B cell (primary cell): ENCODE measurements at regions not wholly inside any gene's neighbourhood (a gene's known extent, or its start where the extent isn't known, plus 50 kb on each side); places are given as distances from the start of the nearest gene placed in this dataset.

Experiments used
- ATAC-seq: fragments of 200-7000 bp; cut with Tn5 transposase; one replicate; pipeline ENCODE4 v1.10.0; 2021; ENCODE audit warnings: low read depth, mild to moderate bottlenecking, moderate number of reproducible peaks, moderate library complexity
- CTCF ChIA-PET: fragments of 350-600 bp; sonication (Branson Sonifier 250); formaldehyde crosslinking; loops from one replicate; lab custom pipeline; 2021; ENCODE audit warnings: antibody characterized with exemption, inconsistent platforms; lab: Charles Lee
- POLR2A ChIA-PET: fragments of 350-600 bp; sonication (Branson Sonifier 250); formaldehyde crosslinking; loops from one replicate; lab custom pipeline; 2021; ENCODE audit warnings: antibody characterized with exemption; lab: Charles Lee
- DNase-seq: peaks from one replicate; pipeline ENCODE4 v3.0.0; 2013
- H2AFZ ChIP-seq: 2 replicates; pipeline ENCODE4 v1.6.1; 2012; ENCODE audit warnings: mild to moderate bottlenecking, low read depth, low read length; ENCODE audit not compliant: insufficient read depth, poor library complexity, severe bottlenecking
- H3K27ac ChIP-seq, 2 donors: 1 replicate in 1 of 2; 2 replicates in 1 of 2; pipeline ENCODE4 v1.5.1; 2012 to 2013; ENCODE audit warnings: low read length in 2 of 2, mild to moderate bottlenecking in 2 of 2, moderate library complexity in 1 of 2
- H3K27me3 ChIP-seq, 4 experiments: fragments of 200-600 bp in 1 of 4; sonication (generic) in 1 of 4; replicated peaks in 1 of 4; 1 replicate in 2 of 4; 2 replicates in 2 of 4; pipeline versions ENCODE4 v1.6.1 to v1.7.0; 2013 to 2016; ENCODE audit warnings: low read length in 3 of 4, mild to moderate bottlenecking in 2 of 4, mixed read lengths in 1 of 4, moderate library complexity in 1 of 4; ENCODE audit not compliant: insufficient read depth in 4 of 4, control insufficient read depth in 3 of 4; ENCODE audit errors: control extremely low read depth in 1 of 4
- H3K36me3 ChIP-seq, 2 experiments: replicated peaks in 1 of 2; 1 replicate in 1 of 2; 2 replicates in 1 of 2; pipeline versions ENCODE4 v1.6.1 to v1.7.1; 2013; ENCODE audit warnings: low read length in 1 of 2; ENCODE audit not compliant: insufficient read depth in 2 of 2, control insufficient read depth in 1 of 2; ENCODE audit errors: control extremely low read depth in 1 of 2, extremely low read depth in 1 of 2
- H3K4me1 ChIP-seq, 2 donors: fragments of 200-600 bp in 1 of 2; sonication (generic) in 1 of 2; 1 replicate in 1 of 2; 2 replicates in 1 of 2; pipeline versions ENCODE4 v1.5.1 to v1.6.1; 2013 to 2017; ENCODE audit warnings: low read length in 2 of 2; ENCODE audit not compliant: control insufficient read depth in 2 of 2, insufficient read depth in 2 of 2
- H3K4me2 ChIP-seq: replicated peaks from 2 replicates; pipeline ENCODE3; 2012; ENCODE audit warnings: mild to moderate bottlenecking, low read depth, low read length; ENCODE audit not compliant: poor library complexity, severe bottlenecking
- H3K4me3 ChIP-seq, 5 experiments: fragments of 200-600 bp in 1 of 5; sonication (generic) in 1 of 5; 1 replicate in 3 of 5; 2 replicates in 2 of 5; pipeline versions ENCODE4 v1.5.1 to v1.7.0; 2011 to 2016; ENCODE audit warnings: low read length in 4 of 5, mild to moderate bottlenecking in 4 of 5, low read depth in 2 of 5, control low read depth in 1 of 5, moderate library complexity in 1 of 5; ENCODE audit not compliant: insufficient read depth in 1 of 5; ENCODE audit errors: control extremely low read depth in 1 of 5, extremely low read depth in 1 of 5
- H3K79me2 ChIP-seq: fragments of 200-600 bp; sonication (generic); one replicate; pipeline ENCODE4 v1.6.0; 2016; ENCODE audit warnings: low read length; ENCODE audit not compliant: control insufficient read depth, insufficient read depth
- H3K9ac ChIP-seq: fragments of 200-600 bp; sonication (generic); 2 replicates; pipeline ENCODE4 v1.6.1; 2017; ENCODE audit warnings: mild to moderate bottlenecking, low read length, moderate library complexity
- H3K9me3 ChIP-seq, 3 donors: one replicate each; pipeline versions ENCODE4 v1.6.1 to v1.7.1; 2013; ENCODE audit warnings: low read length in 2 of 3; ENCODE audit not compliant: control insufficient read depth in 2 of 3, insufficient read depth in 1 of 3; ENCODE audit errors: control extremely low read depth in 1 of 3
- H4K20me1 ChIP-seq: 2 replicates; pipeline ENCODE4 v1.6.0; 2012; ENCODE audit warnings: mild to moderate bottlenecking, low read length; ENCODE audit not compliant: insufficient read depth, control insufficient read depth, poor library complexity, severe bottlenecking
- H3K27ac Mint-ChIP-seq: one replicate; pipeline ENCODE4 v1.8.0; 2021; ENCODE audit warnings: mixed read lengths
- H3K27me3 Mint-ChIP-seq: one replicate; pipeline ENCODE4 v1.8.0; 2021; ENCODE audit warnings: mixed read lengths
- H3K4me1 Mint-ChIP-seq: one replicate; pipeline ENCODE4 v1.8.0; 2021; ENCODE audit warnings: mixed read lengths
- H3K4me3 Mint-ChIP-seq: one replicate; pipeline ENCODE4 v1.8.0; 2021; ENCODE audit warnings: mixed read lengths
- H3K9me3 Mint-ChIP-seq: one replicate; pipeline ENCODE4 v1.8.0; 2022; ENCODE audit warnings: mixed read lengths; ENCODE audit not compliant: insufficient read depth
- EZH2 ChIP-seq: IDR thresholded peaks from 2 replicates; pipeline ENCODE4 v1.6.1; 2012; ENCODE audit warnings: borderline replicate concordance, low read depth, mild to moderate bottlenecking, moderate library complexity, low read length; ENCODE audit not compliant: insufficient read depth, poor library complexity, severe bottlenecking
- WGBS: methylation state at CpG from one replicate; pipeline ENCODE4 v1.1.5; 2013; ENCODE audit warnings: missing lambda C conversion rate; ENCODE audit not compliant: insufficient coverage; 5-methylcytosine and 5-hydroxymethylcytosine counted together
- intact Hi-C: fragments of 100-400 bp; cut with micrococcal nuclease; formaldehyde crosslinking; loops from one replicate; pipeline ENCODE4 v1.10.0; 2022
- TF ChIP-seq, protein P1 (sequence below): fragments of 200-600 bp; IDR thresholded peaks from one replicate; pipeline ENCODE4 v1.8.0; 2022; ENCODE audit warnings: antibody characterized with exemption, mild to moderate bottlenecking

DNA sequence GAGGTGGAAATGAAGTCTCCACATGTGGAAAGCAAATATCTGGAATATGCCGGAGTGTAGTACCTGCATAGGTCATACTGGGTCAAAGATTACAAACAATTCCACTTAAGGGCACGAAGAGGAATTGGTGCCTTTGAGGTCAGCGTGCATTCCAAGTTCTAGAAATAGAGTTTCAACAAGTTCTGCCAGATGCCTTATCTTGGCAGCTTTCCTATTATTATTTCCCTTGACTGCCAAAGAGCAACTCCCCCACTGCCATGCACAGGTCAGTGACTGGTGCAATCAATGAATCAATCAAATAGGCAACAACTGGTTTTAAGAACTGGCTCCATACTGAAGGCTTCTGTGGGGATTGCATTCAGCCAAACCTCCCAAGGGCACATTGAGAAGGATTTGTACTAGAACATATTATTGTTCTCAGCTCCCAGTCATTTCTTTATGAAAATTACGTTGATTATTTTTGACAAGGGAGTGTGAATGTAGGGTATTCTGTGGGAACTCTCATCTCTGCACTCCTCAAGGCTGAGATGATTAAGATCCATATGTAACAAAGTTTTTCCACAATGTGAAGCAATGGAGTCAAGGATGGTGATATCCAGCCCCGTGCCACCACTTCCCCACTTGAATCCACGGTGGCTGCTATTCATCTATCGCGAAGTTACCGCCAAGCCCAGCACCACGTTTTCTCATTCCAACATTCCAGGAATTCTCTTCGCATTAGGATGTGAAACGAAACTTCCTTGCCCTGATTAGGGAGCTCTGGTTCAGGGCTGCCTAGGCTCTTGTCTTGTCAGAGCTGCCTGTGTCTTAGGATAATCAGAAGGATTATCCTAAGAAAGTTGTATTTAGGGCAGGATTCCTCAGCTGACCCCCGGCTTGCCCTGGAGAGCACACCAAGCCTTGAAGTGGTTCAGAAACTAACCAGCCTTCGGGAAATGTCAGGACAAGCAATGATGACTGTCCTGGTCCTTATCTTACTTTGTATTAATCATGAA is 115.1 kb upstream of the PCED1B start:
- no peaks in the 10 kb centered on the region for H4K20me1 ChIP-seq
- no peaks in the 10 kb centered on the region for H3K36me3 ChIP-seq
- H3K27me3 ChIP-seq, result peaks cover 0 to 4% (median 0%) of the 10 kb centered on the region in 4 experiments
- Mint-ChIP-seq H3K4me3 (no peak overlapping the region), H3K27ac (no peak overlapping the region), H3K4me1 (no peaks in the 10 kb centered on the region), H3K27me3 (peaks cover 29% of the 10 kb centered on the region), H3K9me3 (no peaks in the 10 kb centered on the region)
- DNase-seq (no peak), ATAC-seq (no peak)
- H3K9me3 ChIP-seq, result no peaks in the 10 kb centered on the region
- no peak overlapping the region for H2AFZ ChIP-seq
- no peak overlapping the region for H3K9ac ChIP-seq
- TF ChIP-seq, protein P1, sequence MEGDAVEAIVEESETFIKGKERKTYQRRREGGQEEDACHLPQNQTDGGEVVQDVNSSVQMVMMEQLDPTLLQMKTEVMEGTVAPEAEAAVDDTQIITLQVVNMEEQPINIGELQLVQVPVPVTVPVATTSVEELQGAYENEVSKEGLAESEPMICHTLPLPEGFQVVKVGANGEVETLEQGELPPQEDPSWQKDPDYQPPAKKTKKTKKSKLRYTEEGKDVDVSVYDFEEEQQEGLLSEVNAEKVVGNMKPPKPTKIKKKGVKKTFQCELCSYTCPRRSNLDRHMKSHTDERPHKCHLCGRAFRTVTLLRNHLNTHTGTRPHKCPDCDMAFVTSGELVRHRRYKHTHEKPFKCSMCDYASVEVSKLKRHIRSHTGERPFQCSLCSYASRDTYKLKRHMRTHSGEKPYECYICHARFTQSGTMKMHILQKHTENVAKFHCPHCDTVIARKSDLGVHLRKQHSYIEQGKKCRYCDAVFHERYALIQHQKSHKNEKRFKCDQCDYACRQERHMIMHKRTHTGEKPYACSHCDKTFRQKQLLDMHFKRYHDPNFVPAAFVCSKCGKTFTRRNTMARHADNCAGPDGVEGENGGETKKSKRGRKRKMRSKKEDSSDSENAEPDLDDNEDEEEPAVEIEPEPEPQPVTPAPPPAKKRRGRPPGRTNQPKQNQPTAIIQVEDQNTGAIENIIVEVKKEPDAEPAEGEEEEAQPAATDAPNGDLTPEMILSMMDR, result no peak
- no peak for TF ChIP-seq EZH2
- no peak overlapping the region for H3K4me2 ChIP-seq
- H3K4me3 ChIP-seq, result no peak overlapping the region
- ChIA-PET CTCF (interaction anchor here (0.6 kb wide), 1 partner anchor 11 kb away, joined by 3 read pairs; no protein-coding TSS in a partner anchor), POLR2A (no interaction called here)
- intact Hi-C loops, result no loop called here
- no peaks in the 10 kb centered on the region for H3K79me2 ChIP-seq
- H3K27ac ChIP-seq, result no peak overlapping the region
- H3K4me1 ChIP-seq, result no peaks in the 10 kb centered on the region
- WGBS, result 73% methylated on average over 13 of the region's 14 CpGs

DNA sequence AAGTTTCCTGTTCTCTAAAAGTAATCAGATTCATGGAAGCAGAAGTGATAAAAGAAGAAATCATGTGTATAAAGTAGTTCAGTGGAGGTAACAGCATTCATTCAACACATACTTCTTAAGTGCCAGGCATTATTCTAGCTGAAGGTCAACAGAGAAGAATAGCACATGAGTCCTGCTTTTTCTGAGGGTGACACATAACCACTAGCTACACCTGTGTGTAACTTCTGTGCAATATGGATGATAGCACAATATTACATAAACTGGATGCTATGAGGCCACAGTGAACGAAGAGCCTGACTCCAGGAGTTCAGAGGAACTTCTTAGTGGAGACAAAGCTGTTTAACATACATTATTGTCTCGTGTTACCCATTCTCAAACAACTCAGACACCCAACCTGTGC is 114.3 kb upstream of the PCED1B start:
- Histone ChIP-seq H2AFZ (no peak overlapping the region), H3K4me1 (no peaks in the 10 kb centered on the region), H3K9me3 (no peaks in the 10 kb centered on the region), H3K9ac (no peak overlapping the region), H3K27ac (no peak overlapping the region), H3K79me2 (no peaks in the 10 kb centered on the region), H3K4me2 (no peak overlapping the region), H3K27me3 (peaks cover 0 to 4% (median 0%) of the 10 kb centered on the region in 4 experiments), H3K36me3 (no peaks in the 10 kb centered on the region), H4K20me1 (no peaks in the 10 kb centered on the region), H3K4me3 (no peak overlapping the region)
- Mint-ChIP-seq H3K9me3 (no peaks in the 10 kb centered on the region), H3K4me3 (no peak overlapping the region), H3K4me1 (no peaks in the 10 kb centered on the region), H3K27me3 (peaks cover 23% of the 10 kb centered on the region), H3K27ac (no peak overlapping the region)
- WGBS, result no CpG with 5 or more reads among the region's 2 CpGs
- no peak for ATAC-seq
- CTCF ChIA-PET, result no interaction called here
- intact Hi-C loops, result no loop called here
- POLR2A ChIA-PET, result no interaction called here
- no peak for TF ChIP-seq EZH2
- TF ChIP-seq, protein P1, result no peak
- no peak for DNase-seq
